B cell (primary cell): ENCODE measurements at regions not wholly inside any gene's neighbourhood (a gene's known extent, or its start where the extent isn't known, plus 50 kb on each side); places are given as distances from the start of the nearest gene placed in this dataset.

Source experiments
- ATAC-seq: fragments of 200-7000 bp; cut with Tn5 transposase; one replicate; pipeline ENCODE4 v1.10.0; 2021; ENCODE audit warnings: low read depth, mild to moderate bottlenecking, moderate number of reproducible peaks, moderate library complexity
- CTCF ChIA-PET: fragments of 350-600 bp; sonication (Branson Sonifier 250); formaldehyde crosslinking; loops from one replicate; lab custom pipeline; 2021; ENCODE audit warnings: antibody characterized with exemption, inconsistent platforms; lab: Charles Lee
- POLR2A ChIA-PET: fragments of 350-600 bp; sonication (Branson Sonifier 250); formaldehyde crosslinking; loops from one replicate; lab custom pipeline; 2021; ENCODE audit warnings: antibody characterized with exemption; lab: Charles Lee
- DNase-seq: peaks from one replicate; pipeline ENCODE4 v3.0.0; 2013
- H2AFZ ChIP-seq: 2 replicates; pipeline ENCODE4 v1.6.1; 2012; ENCODE audit warnings: mild to moderate bottlenecking, low read depth, low read length; ENCODE audit not compliant: insufficient read depth, poor library complexity, severe bottlenecking
- H3K27ac ChIP-seq, 2 donors: 1 replicate in 1 of 2; 2 replicates in 1 of 2; pipeline ENCODE4 v1.5.1; 2012 to 2013; ENCODE audit warnings: low read length in 2 of 2, mild to moderate bottlenecking in 2 of 2, moderate library complexity in 1 of 2
- H3K27me3 ChIP-seq, 4 experiments: fragments of 200-600 bp in 1 of 4; sonication (generic) in 1 of 4; replicated peaks in 1 of 4; 1 replicate in 2 of 4; 2 replicates in 2 of 4; pipeline versions ENCODE4 v1.6.1 to v1.7.0; 2013 to 2016; ENCODE audit warnings: low read length in 3 of 4, mild to moderate bottlenecking in 2 of 4, mixed read lengths in 1 of 4, moderate library complexity in 1 of 4; ENCODE audit not compliant: insufficient read depth in 4 of 4, control insufficient read depth in 3 of 4; ENCODE audit errors: control extremely low read depth in 1 of 4
- H3K36me3 ChIP-seq, 2 experiments: replicated peaks in 1 of 2; 1 replicate in 1 of 2; 2 replicates in 1 of 2; pipeline versions ENCODE4 v1.6.1 to v1.7.1; 2013; ENCODE audit warnings: low read length in 1 of 2; ENCODE audit not compliant: insufficient read depth in 2 of 2, control insufficient read depth in 1 of 2; ENCODE audit errors: control extremely low read depth in 1 of 2, extremely low read depth in 1 of 2
- H3K4me1 ChIP-seq, 2 donors: fragments of 200-600 bp in 1 of 2; sonication (generic) in 1 of 2; 1 replicate in 1 of 2; 2 replicates in 1 of 2; pipeline versions ENCODE4 v1.5.1 to v1.6.1; 2013 to 2017; ENCODE audit warnings: low read length in 2 of 2; ENCODE audit not compliant: control insufficient read depth in 2 of 2, insufficient read depth in 2 of 2
- H3K4me2 ChIP-seq: replicated peaks from 2 replicates; pipeline ENCODE3; 2012; ENCODE audit warnings: mild to moderate bottlenecking, low read depth, low read length; ENCODE audit not compliant: poor library complexity, severe bottlenecking
- H3K4me3 ChIP-seq, 5 experiments: fragments of 200-600 bp in 1 of 5; sonication (generic) in 1 of 5; 1 replicate in 3 of 5; 2 replicates in 2 of 5; pipeline versions ENCODE4 v1.5.1 to v1.7.0; 2011 to 2016; ENCODE audit warnings: low read length in 4 of 5, mild to moderate bottlenecking in 4 of 5, low read depth in 2 of 5, control low read depth in 1 of 5, moderate library complexity in 1 of 5; ENCODE audit not compliant: insufficient read depth in 1 of 5; ENCODE audit errors: control extremely low read depth in 1 of 5, extremely low read depth in 1 of 5
- H3K79me2 ChIP-seq: fragments of 200-600 bp; sonication (generic); one replicate; pipeline ENCODE4 v1.6.0; 2016; ENCODE audit warnings: low read length; ENCODE audit not compliant: control insufficient read depth, insufficient read depth
- H3K9ac ChIP-seq: fragments of 200-600 bp; sonication (generic); 2 replicates; pipeline ENCODE4 v1.6.1; 2017; ENCODE audit warnings: mild to moderate bottlenecking, low read length, moderate library complexity
- H3K9me3 ChIP-seq, 3 donors: one replicate each; pipeline versions ENCODE4 v1.6.1 to v1.7.1; 2013; ENCODE audit warnings: low read length in 2 of 3; ENCODE audit not compliant: control insufficient read depth in 2 of 3, insufficient read depth in 1 of 3; ENCODE audit errors: control extremely low read depth in 1 of 3
- H4K20me1 ChIP-seq: 2 replicates; pipeline ENCODE4 v1.6.0; 2012; ENCODE audit warnings: mild to moderate bottlenecking, low read length; ENCODE audit not compliant: insufficient read depth, control insufficient read depth, poor library complexity, severe bottlenecking
- H3K27ac Mint-ChIP-seq: one replicate; pipeline ENCODE4 v1.8.0; 2021; ENCODE audit warnings: mixed read lengths
- H3K27me3 Mint-ChIP-seq: one replicate; pipeline ENCODE4 v1.8.0; 2021; ENCODE audit warnings: mixed read lengths
- H3K4me1 Mint-ChIP-seq: one replicate; pipeline ENCODE4 v1.8.0; 2021; ENCODE audit warnings: mixed read lengths
- H3K4me3 Mint-ChIP-seq: one replicate; pipeline ENCODE4 v1.8.0; 2021; ENCODE audit warnings: mixed read lengths
- H3K9me3 Mint-ChIP-seq: one replicate; pipeline ENCODE4 v1.8.0; 2022; ENCODE audit warnings: mixed read lengths; ENCODE audit not compliant: insufficient read depth
- EZH2 ChIP-seq: IDR thresholded peaks from 2 replicates; pipeline ENCODE4 v1.6.1; 2012; ENCODE audit warnings: borderline replicate concordance, low read depth, mild to moderate bottlenecking, moderate library complexity, low read length; ENCODE audit not compliant: insufficient read depth, poor library complexity, severe bottlenecking
- WGBS: methylation state at CpG from one replicate; pipeline ENCODE4 v1.1.5; 2013; ENCODE audit warnings: missing lambda C conversion rate; ENCODE audit not compliant: insufficient coverage; 5-methylcytosine and 5-hydroxymethylcytosine counted together
- intact Hi-C: fragments of 100-400 bp; cut with micrococcal nuclease; formaldehyde crosslinking; loops from one replicate; pipeline ENCODE4 v1.10.0; 2022
- TF ChIP-seq, protein P1 (sequence below): fragments of 200-600 bp; IDR thresholded peaks from one replicate; pipeline ENCODE4 v1.8.0; 2022; ENCODE audit warnings: antibody characterized with exemption, mild to moderate bottlenecking

DNA sequence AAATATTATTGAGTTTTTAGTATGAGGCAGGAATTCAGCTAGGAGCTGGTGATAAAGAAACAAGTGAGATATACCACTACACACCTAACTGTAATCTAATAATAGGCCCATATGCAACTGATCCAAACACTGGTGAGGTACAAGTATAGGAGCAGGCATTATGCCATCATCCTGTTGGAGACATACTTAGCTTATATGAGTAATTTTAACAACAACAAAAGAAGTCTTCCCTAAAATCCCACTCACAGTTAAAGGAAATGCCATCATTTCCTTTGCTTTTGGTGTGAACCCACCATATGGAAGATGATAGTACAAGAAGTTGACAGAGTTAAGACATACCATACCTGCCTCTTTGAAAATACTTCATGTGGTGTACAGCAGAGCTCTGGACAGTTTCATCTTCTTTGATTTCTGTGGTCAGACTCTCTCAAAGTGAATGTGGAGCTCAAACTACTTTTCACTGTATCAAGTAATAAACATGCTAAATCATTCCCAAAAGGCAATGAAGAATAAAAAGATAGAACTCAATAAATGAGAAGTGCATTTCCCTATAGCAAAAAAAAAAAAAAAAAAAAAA lies 85.5 kb downstream of the CD200R1L start:
- Histone ChIP-seq H3K9me3 (peaks cover 0 to 11% (median 0%) of the 10 kb centered on the region in 3 donors), H3K9ac (no peak overlapping the region), H3K79me2 (no peaks in the 10 kb centered on the region), H3K27ac (no peak overlapping the region), H3K4me2 (no peak overlapping the region), H3K4me1 (no peaks in the 10 kb centered on the region), H3K36me3 (no peaks in the 10 kb centered on the region), H2AFZ (no peak overlapping the region), H3K4me3 (no peak overlapping the region), H4K20me1 (no peaks in the 10 kb centered on the region), H3K27me3 (no peaks in the 10 kb centered on the region)
- H3K4me3 Mint-ChIP-seq: no peak overlapping the region
- H3K9me3 Mint-ChIP-seq: no peaks in the 10 kb centered on the region
- H3K27ac Mint-ChIP-seq: no peak overlapping the region
- peaks cover under 1% of the 10 kb centered on the region for H3K4me1 Mint-ChIP-seq
- ATAC-seq (no peak), DNase-seq (no peak)
- CTCF ChIA-PET: interaction anchor here (1.0 to 2.5 kb wide), 3 partner anchors 9 to 26 kb away, joined by 3 to 9 read pairs (median 3); no protein-coding TSS in a partner anchor
- intact Hi-C loops: no loop called here
- no peaks in the 10 kb centered on the region for H3K27me3 Mint-ChIP-seq
- POLR2A ChIA-PET: no interaction called here
- no peak for TF ChIP-seq EZH2
- TF ChIP-seq, protein P1, sequence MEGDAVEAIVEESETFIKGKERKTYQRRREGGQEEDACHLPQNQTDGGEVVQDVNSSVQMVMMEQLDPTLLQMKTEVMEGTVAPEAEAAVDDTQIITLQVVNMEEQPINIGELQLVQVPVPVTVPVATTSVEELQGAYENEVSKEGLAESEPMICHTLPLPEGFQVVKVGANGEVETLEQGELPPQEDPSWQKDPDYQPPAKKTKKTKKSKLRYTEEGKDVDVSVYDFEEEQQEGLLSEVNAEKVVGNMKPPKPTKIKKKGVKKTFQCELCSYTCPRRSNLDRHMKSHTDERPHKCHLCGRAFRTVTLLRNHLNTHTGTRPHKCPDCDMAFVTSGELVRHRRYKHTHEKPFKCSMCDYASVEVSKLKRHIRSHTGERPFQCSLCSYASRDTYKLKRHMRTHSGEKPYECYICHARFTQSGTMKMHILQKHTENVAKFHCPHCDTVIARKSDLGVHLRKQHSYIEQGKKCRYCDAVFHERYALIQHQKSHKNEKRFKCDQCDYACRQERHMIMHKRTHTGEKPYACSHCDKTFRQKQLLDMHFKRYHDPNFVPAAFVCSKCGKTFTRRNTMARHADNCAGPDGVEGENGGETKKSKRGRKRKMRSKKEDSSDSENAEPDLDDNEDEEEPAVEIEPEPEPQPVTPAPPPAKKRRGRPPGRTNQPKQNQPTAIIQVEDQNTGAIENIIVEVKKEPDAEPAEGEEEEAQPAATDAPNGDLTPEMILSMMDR: no peak

DNA sequence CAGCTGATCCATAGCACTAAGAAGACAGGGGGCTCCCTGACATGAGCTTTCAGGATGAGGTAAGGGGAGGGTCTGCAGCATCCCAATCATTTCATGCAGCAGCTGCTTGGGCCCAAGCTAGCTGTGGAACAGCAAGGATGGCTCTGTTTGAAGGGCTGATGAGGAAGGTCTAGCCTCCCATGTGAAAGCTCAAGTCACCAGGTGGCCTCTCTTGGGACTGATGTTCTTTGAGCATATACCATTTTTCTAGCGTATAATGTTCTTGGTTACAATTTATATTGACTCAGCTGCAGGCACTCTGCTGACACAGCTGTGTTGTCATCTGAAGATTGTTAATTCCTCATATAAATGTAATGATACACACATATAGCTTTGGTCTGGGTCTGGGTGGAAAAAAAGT lies 87.0 kb downstream of the CD200R1L start:
- Histone ChIP-seq H3K79me2 (no peaks in the 10 kb centered on the region), H3K4me2 (no peak overlapping the region), H4K20me1 (no peaks in the 10 kb centered on the region), H3K27me3 (no peaks in the 10 kb centered on the region), H3K4me1 (no peaks in the 10 kb centered on the region), H3K9me3 (peaks cover 0 to 18% (median 5%) of the 10 kb centered on the region in 3 donors), H3K4me3 (no peak overlapping the region), H3K9ac (no peak overlapping the region), H3K27ac (no peak overlapping the region), H3K36me3 (no peaks in the 10 kb centered on the region), H2AFZ (no peak overlapping the region)
- POLR2A ChIA-PET: no interaction called here
- CTCF ChIA-PET: interaction anchor here (0.9 to 2.5 kb wide), 2 partner anchors 10 to 25 kb away, joined by 5 to 9 read pairs; no protein-coding TSS in a partner anchor
- ATAC-seq (no peak), DNase-seq (no peak)
- no peak for TF ChIP-seq EZH2
- TF ChIP-seq, protein P1: no peak
- no peak overlapping the region for H3K4me3 Mint-ChIP-seq
- intact Hi-C loops: no loop called here
- H3K27me3 Mint-ChIP-seq: no peaks in the 10 kb centered on the region
- H3K27ac Mint-ChIP-seq: no peak overlapping the region
- H3K9me3 Mint-ChIP-seq: no peaks in the 10 kb centered on the region
- no CpG with 5 or more reads among the region's 1 CpG for WGBS
- H3K4me1 Mint-ChIP-seq: no peaks in the 10 kb centered on the region
